GM12892 (cell line): ENCODE measurements at regions not wholly inside any gene's neighbourhood (a gene's known extent, or its start where the extent isn't known, plus 50 kb on each side); places are given as distances from the start of the nearest gene placed in this dataset.

Experiments used
- POLR2A ChIP-seq: IDR thresholded peaks from 2 replicates; pipeline ENCODE4 v1.6.1; 2011; ENCODE audit warnings: low read depth, low read length, control low read depth
- POLR2AphosphoS5 ChIP-seq: IDR thresholded peaks from 2 replicates; pipeline ENCODE4 v1.6.1; 2011; ENCODE audit warnings: low read depth, low read length, control low read depth
- TAF1 ChIP-seq: IDR thresholded peaks from 2 replicates; pipeline ENCODE4 v1.6.1; 2011; ENCODE audit warnings: low read depth, mild to moderate bottlenecking, control low read depth, low read length, borderline replicate concordance

DNA sequence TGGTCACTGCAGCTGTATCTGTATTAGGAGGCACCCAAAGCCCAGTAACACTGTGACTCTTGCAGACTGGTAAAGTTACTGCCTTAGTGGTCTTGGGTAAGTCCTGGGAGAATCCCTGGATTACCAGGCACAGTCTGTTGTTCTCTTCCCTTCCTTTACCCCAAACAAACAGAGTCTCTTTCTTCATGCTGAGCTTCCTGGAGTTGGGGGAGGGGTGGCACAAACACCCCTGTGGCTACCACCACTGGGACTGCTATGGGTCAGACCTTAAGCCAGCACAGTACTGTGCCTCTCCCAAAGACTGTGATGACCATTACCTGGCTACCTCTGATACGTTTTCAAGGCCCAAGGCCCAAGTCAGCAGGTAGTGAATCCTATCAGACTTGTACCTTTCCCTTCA is 59.9 kb upstream of the FAM3C start:
- TF ChIP-seq POLR2A (no peak), POLR2AphosphoS5 (no peak), TAF1 (no peak)
